ENCODE measurements at regions not wholly inside any gene's neighbourhood (a gene's known extent, or its start where the extent isn't known, plus 50 kb on each side); places are given as distances from the start of the nearest gene placed in this dataset.
"Not testable (repeated sequence)": the region's sequence is repeated elsewhere in the genome, so short reads cannot be mapped to it uniquely, and the experiment has no call there.

GRCh38 chr13:89460895-89461294 lies 1789.7 kb downstream of the SLITRK5 start:
- not testable (repeated sequence) for TF ChIP-seq POLR2AphosphoS5 (IDR thresholded peaks at IDR 0.05; ENCODE audit: low read depth); CTCF (IDR thresholded peaks at IDR 0.05; ENCODE audit: insufficient read depth, low read length); REST (IDR thresholded peaks at IDR 0.05; ENCODE audit: insufficient replicate concordance, low read depth); SPI1 (IDR thresholded peaks at IDR 0.05; ENCODE audit: borderline replicate concordance, low read depth)
